ENCODE measurements at regions not wholly inside any gene's neighbourhood (a gene's known extent, or its start where the extent isn't known, plus 50 kb on each side); places are given as distances from the start of the nearest gene placed in this dataset.

DNA sequence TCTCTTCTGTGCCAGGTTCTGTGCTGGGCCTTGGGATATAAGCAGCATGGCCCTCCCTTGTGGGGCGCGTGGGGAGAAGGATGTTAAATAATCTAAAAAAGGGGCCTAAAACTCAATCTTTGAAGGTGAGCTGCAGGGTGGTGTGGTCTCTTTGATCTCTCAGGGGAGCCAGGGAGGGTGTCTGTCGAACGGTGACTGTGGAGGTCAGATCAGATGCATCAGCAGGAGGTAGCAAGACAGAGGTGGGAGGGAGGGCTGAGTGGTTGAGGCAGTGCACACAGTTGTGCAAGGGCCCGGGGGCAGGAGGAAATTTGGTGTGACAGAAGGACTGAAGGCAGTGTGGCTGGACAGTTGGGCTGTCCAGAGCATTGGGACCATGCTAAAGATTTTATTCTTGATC, 287.3 kb downstream of the BMP7 start:
- no peaks in the 10 kb centered on the region for H3K36me3 Mint-ChIP-seq (ENCODE audit: low read depth)
- peaks cover 31% of the 10 kb centered on the region for H3K27me3 Mint-ChIP-seq (ENCODE audit: insufficient read depth)
- H3K4me3 Mint-ChIP-seq: no peak overlapping the region
- no peaks in the 10 kb centered on the region for H3K4me1 Mint-ChIP-seq (ENCODE audit: low read depth)
- no peaks in the 10 kb centered on the region for H3K9me3 Mint-ChIP-seq
- TF ChIP-seq, protein P1, sequence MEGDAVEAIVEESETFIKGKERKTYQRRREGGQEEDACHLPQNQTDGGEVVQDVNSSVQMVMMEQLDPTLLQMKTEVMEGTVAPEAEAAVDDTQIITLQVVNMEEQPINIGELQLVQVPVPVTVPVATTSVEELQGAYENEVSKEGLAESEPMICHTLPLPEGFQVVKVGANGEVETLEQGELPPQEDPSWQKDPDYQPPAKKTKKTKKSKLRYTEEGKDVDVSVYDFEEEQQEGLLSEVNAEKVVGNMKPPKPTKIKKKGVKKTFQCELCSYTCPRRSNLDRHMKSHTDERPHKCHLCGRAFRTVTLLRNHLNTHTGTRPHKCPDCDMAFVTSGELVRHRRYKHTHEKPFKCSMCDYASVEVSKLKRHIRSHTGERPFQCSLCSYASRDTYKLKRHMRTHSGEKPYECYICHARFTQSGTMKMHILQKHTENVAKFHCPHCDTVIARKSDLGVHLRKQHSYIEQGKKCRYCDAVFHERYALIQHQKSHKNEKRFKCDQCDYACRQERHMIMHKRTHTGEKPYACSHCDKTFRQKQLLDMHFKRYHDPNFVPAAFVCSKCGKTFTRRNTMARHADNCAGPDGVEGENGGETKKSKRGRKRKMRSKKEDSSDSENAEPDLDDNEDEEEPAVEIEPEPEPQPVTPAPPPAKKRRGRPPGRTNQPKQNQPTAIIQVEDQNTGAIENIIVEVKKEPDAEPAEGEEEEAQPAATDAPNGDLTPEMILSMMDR (IDR thresholded peaks at IDR 0.05): no peak
- no peak overlapping the region for H3K27ac Mint-ChIP-seq
- no peak for DNase-seq

DNA sequence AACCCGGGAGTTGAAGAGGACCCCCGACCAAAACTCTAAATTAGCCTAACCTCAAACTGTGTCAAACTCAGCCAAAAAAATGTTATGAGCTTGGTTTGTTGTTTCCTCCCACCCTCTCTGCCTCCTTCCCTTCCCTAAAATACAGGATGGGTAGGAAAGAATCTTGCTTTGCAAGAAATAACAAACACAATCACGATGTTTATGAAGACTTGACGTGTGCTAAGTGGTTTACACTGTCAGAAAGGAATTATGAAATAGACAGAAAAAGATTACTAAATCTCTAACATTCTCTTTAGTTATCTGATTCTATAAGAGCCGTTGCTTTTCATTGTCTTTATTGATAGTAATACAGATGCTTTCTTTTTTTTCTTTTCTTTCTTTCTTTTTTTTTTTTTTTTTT, 285.1 kb downstream of the BMP7 start:
- peaks cover 22% of the 10 kb centered on the region for H3K27me3 Mint-ChIP-seq (ENCODE audit: insufficient read depth)
- no peak for DNase-seq

DNA sequence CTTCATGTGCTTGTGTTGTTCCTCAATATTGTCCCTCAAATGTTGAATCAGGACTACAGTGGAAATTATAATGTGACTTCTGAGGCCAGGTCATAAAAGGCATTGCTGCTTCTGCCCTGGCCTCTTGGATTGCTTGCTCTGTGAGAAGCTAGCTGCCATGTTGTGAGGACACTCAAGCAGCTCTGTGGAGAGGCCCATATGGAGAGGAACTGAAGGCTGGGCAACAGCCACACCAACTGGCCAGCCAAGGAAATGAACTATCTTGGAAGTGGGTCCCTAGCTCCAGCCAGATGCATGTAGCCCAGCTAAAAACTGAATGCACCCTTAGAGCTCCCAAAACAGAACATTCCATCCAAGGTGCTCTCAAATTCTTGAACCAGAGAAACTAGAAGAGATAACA, 282.6 kb downstream of the BMP7 start:
- Mint-ChIP-seq H3K9me3 (peaks cover 9% of the 10 kb centered on the region; the same call in 1 of the 2 replicates), H3K4me3 (no peak overlapping the region), H3K27ac (no peak overlapping the region), H3K36me3 (ENCODE audit: low read depth) (no peaks in the 10 kb centered on the region), H3K4me1 (ENCODE audit: low read depth) (peaks cover 22% of the 10 kb centered on the region), H3K27me3 (ENCODE audit: insufficient read depth) (peaks cover 16% of the 10 kb centered on the region)
- TF ChIP-seq, protein P1 (IDR thresholded peaks at IDR 0.05): no peak
- DNase-seq: no peak

More for the DNA sequence above, 285.1 kb downstream of the BMP7 start:
- TF ChIP-seq, protein P1 (IDR thresholded peaks at IDR 0.05): no peak
- Mint-ChIP-seq H3K36me3 (ENCODE audit: low read depth) (no peaks in the 10 kb centered on the region), H3K4me3 (no peak overlapping the region), H3K4me1 (ENCODE audit: low read depth) (peaks cover 6% of the 10 kb centered on the region; the same call in 1 of the 2 replicates), H3K27ac (no peak overlapping the region), H3K9me3 (peaks cover 9% of the 10 kb centered on the region; the same call in 1 of the 2 replicates)

DNA sequence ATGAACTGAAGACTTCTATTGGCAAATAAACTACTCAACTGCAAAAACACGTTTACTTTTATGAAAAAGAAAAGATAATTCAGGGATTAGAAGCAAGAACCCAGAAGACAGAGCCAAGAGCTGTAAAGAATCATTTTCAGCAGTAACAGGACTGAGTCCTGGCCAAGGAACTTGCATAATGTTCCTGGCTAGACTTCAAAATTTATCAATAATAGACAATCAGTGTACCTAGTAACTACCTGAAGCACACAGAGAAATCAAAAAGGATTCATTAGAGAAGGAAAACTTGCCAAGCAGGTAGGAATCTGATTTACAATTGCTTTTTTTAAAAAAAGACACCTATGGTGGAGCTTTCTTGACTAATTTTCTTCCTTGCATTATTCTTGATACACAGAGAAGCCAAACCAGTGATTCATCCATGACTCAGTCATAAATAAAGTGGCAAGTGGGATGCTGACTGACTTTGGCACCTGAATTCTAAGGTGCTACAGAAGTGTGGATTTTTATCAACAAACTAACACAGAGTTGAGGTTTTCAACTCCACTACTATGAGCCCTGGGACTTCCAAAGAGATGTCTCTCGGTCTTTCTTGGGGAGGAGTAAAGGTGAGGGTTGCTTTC, 281.3 kb downstream of the BMP7 start:
- H3K9me3 Mint-ChIP-seq: peaks cover 9% of the 10 kb centered on the region; the same call in 1 of the 2 replicates
- TF ChIP-seq, protein P1 (IDR thresholded peaks at IDR 0.05): no peak
- peaks cover 29% of the 10 kb centered on the region for H3K4me1 Mint-ChIP-seq (ENCODE audit: low read depth)
- no peak overlapping the region for H3K27ac Mint-ChIP-seq
- peaks cover 8% of the 10 kb centered on the region for H3K27me3 Mint-ChIP-seq (ENCODE audit: insufficient read depth)
- no peak for DNase-seq
- no peak overlapping the region for H3K4me3 Mint-ChIP-seq
- no peaks in the 10 kb centered on the region for H3K36me3 Mint-ChIP-seq (ENCODE audit: low read depth)

DNA sequence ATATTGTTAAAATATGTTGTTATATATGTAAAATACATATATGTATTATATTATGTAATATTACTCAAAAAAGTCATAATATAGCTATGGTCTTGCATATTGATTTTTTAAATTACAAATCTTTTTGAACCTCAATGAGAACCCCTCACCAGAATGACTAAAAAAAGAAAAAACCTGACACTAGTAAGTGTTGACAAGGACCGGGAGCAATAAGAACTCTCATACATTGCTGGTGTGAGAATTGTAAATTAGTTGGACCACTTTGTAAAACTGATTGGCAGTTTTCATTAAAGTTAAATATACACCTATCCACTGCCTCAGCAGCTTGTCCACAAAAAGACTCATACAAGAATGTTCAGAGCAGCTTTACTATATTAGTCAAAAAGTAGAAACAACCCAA, 280.0 kb downstream of the BMP7 start:
- H3K27me3 Mint-ChIP-seq (ENCODE audit: insufficient read depth): peaks cover 12% of the 10 kb centered on the region
- H3K4me1 Mint-ChIP-seq (ENCODE audit: low read depth): peaks cover 29% of the 10 kb centered on the region
- no peak overlapping the region for H3K27ac Mint-ChIP-seq
- TF ChIP-seq, protein P1 (IDR thresholded peaks at IDR 0.05): no peak
- no peak overlapping the region for H3K4me3 Mint-ChIP-seq
- no peak for DNase-seq
- no peaks in the 10 kb centered on the region for H3K36me3 Mint-ChIP-seq (ENCODE audit: low read depth)
- peaks cover 9% of the 10 kb centered on the region; the same call in 1 of the 2 replicates for H3K9me3 Mint-ChIP-seq

Data from HFFc6 (cell line).